SH-SY5Y (cell line): ENCODE measurements at regions not wholly inside any gene's neighbourhood (a gene's known extent, or its start where the extent isn't known, plus 50 kb on each side); places are given as distances from the start of the nearest gene placed in this dataset.

Experiments used
- GATA2 ChIP-seq: IDR thresholded peaks from 2 replicates; pipeline ENCODE4 v1.6.1; 2011; ENCODE audit warnings: mild to moderate bottlenecking, low read depth, low read length
- GATA3 ChIP-seq: IDR thresholded peaks from 2 replicates; pipeline ENCODE4 v1.6.1; 2011; ENCODE audit warnings: low read depth, mild to moderate bottlenecking, low read length, moderate library complexity

GRCh38 chr2:122794100-122794499 lies 1038.6 kb downstream of the TSN start:
- TF ChIP-seq GATA2 (no peak), GATA3 (no peak)
